Superior temporal gyrus (tissue), 1 donor: ENCODE measurements at regions not wholly inside any gene's neighbourhood (a gene's known extent, or its start where the extent isn't known, plus 50 kb on each side); places are given as distances from the start of the nearest gene placed in this dataset.

Source experiments
- DNase-seq: peaks from one replicate; pipeline ENCODE4 v3.0.0-alpha.2; 2016; ENCODE audit errors: extremely low spot score

- DNase-seq = no peak
Observed at GRCh38 chr3:124402791-124403190, 327.5 kb upstream of the UMPS start.

GRCh38 chr3:124404621-124405020, 325.6 kb upstream of the UMPS start:
- no peak for DNase-seq

GRCh38 chr3:124407260-124407659, 323.0 kb upstream of the UMPS start:
- no peak for DNase-seq

DNA sequence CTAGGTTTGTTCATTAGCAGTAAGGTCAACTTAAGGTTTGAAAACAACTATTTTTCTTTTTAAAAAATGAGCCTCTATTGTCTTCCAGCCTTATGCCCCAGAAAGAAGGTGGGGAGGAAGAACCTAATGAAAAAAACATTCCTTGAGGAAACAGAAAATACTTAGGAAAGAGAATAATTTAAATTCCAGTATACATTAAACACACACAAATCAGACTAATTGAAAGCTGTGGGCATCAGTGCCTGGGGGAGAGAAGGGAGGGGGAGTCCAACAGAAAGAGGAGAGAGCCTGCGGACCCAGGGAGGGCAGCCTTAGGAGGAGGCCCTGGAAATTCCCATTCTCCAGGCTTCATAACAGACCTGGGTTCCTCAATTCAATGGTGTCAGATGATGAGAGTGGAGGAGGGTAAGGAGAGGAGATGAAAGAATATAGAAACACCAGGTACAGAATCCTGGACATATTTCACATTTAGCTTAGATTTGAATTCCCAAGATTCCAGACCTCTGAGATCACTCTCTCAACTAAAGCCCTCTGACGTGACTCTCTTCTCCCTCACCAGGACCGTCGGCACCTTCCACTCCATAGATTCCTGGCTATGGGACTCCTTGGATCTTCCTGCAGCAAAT, 320.5 kb upstream of the UMPS start:
- DNase-seq = no peak

- DNase-seq = no peak
Observed at GRCh38 chr3:124410471-124410870, 319.8 kb upstream of the UMPS start.

GRCh38 chr3:124411728-124412127, 318.5 kb upstream of the UMPS start:
- DNase-seq = no peak

DNA sequence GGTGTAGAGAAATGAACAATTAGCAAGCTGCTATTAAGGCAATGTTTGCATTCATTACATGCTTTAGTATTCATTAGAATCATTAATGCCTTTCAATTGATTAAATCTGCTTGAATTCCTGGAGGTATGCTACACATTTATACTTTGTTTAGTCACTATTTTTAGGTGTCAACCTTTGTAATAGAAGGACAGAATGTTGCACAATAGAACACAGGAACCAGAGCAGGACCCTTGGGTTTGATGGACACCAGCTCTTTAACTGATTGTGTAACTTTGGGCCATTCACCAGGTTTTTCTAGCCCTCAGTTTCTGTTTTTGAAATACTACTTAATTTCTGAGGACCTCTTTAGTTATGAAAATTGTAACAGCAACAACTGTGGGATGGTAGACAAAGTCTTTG, 317.6 kb upstream of the UMPS start:
- DNase-seq = no peak

DNA sequence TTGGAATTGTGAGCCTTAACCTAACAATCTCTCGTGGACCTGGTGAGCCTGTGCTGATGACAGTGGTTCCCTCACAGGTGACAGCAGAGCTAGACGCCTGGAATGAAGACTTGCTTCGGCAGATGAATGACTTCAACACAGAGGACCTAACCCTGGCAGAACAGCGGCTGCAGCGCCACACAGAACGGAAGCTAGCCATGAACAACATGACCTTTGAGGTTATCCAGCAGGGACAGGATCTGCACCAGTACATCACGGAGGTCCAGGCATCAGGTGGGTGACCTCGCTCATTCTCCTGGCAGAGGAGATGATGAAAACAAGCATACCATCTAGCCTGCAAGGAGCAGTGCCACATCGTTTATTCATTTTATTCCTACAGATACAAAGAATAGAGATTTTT, 316.9 kb upstream of the UMPS start:
- DNase-seq = no peak

GRCh38 chr3:124413989-124414598, 316.2 kb upstream of the UMPS start:
- no peak for DNase-seq

GRCh38 chr3:124415446-124415960, 314.7 kb upstream of the UMPS start:
- no peak for DNase-seq

GRCh38 chr3:124419303-124419702, 310.9 kb upstream of the UMPS start:
- no peak for DNase-seq

- DNase-seq = peak; percentile 78
Observed at GRCh38 chr3:124420392-124420791, 309.9 kb upstream of the UMPS start.

DNA sequence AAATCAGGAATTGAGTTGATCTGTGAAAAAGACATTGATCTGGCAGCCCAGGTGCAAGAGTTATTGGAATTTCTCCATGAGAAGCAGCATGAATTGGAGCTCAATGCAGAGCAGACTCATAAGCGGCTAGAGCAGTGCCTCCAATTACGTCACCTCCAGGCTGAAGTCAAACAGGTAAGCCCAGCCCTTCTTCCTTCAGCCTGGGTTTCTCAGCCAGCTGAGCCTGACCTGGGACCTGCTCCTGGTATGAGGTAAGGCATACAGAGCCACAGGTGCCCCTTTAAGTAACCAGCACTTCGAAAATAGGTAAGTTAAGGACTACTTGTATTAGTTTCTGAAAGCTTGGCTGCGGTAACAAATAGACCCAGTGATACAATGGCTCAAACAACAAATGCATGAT, 307.4 kb upstream of the UMPS start:
- DNase-seq = no peak

- no peak for DNase-seq
Observed at GRCh38 chr3:124424396-124424795, 305.9 kb upstream of the UMPS start.

- DNase-seq = no peak
Observed at GRCh38 chr3:124425972-124426371, 304.3 kb upstream of the UMPS start.

DNA sequence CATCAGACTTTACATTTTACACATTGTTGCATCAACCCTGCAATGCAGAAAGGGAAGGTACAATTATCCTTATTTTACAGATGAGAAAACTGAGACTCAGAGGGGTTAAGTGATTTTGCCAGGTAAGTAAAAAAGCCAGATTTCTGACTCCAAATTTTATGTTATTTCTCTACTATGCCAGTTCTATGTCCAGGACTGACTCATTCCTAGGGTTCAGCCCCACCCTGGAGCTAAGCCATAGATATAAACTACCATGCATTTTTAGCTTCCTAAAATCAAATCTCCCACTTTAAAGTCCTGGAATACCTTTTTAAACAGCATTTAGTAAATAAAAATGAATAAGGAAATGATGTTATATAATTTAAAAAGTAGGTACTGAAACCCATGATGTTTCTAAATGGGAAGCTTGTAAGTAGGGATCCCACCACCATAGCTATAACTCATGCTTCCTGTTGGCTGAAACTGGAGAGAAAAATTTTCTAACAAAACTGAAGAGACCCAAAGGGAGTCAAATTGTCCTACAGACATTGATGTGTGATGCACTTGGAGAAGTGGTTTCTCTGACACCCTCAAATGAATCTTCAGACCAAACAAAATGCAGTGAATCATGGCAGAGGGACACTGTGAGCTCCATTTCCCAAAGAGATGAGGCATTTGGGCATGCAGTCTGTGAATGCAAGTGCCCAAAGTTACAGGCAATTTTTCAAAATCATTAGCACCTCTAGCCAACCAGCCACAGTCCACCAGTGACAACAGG, 301.7 kb upstream of the UMPS start:
- DNase-seq = no peak

DNA sequence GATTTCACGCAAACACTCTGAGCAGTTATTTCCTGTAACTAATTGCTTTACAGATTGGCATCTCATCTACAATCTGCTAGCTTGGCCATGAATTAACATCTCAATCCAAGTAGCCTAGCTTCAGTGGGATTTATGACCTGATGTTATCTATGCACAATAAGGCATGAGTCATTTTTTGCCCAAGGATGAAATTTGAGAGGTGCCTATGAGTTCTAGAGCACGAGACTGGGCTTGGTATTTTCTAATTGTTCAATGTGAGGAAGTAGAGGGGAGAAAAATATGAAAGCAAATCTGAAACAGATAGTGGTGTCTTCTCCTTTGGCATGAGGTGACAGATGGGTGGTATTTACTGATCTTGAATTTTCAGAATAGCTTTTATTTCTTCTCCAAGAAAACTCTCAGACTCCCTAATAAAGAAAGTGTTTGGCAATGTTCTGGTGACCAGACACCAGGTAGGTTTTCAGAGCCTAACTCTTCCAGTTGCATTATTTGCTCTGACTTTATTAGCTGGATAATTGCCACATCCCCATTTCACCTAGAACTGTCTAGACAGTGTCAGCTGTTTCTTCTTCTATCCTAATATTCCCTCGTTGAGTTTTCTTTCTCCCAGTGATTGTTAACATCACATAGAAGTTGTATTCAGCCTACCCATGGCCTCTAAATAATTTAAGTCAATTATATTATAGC, 301.0 kb upstream of the UMPS start:
- DNase-seq = no peak

DNA sequence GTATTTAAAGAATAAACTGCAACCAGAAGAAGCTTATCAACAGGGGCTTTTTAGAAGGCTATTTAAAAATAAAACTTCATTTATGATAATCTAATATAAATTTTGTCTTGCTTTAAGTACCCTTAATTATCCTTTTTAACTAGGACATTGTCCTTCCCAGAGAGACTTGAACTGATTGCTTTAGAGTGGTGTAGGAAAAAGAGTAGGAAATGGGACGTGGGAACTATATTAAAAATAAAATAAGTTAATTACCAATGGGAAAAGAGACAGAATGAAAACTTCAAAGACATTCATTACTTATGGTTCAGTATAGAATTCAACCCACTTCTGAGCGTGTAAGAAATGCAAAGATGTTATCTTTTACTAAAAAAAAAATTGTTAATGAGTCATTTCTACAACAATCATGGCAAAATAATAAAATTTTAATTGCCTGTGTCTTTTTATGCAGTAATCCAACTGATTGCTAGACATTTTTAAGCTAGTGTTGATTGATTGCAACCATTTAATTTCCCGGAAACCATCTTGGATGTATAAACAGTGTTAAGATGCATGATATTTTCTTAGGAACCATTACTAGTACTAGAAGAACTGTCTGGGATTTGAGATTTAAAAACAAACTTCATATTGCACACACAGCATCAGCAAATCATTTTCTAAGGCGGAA, 298.8 kb upstream of the UMPS start:
- no peak for DNase-seq

- DNase-seq = no peak
Observed at GRCh38 chr3:124434176-124434575, 296.1 kb upstream of the UMPS start.

DNA sequence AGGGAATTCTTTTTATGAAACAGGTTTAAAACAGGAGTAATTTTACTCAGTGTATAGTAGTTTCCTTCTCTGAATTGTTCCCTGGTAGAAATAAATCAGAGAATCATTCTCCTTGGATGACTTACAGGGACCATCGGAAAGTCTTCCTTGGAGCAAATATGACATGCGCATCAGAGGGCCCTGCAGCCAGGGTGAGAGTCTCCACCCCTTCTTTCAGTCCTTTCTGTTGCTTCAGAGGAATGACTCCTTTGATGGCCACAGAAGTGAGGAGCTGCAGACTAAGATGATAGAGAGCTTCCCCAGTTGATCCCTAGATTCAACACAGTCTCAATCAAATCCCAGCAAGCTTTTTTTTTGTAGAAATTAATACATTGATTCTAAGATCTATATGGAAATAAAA, 294.8 kb upstream of the UMPS start:
- no peak for DNase-seq

- no peak for DNase-seq
Observed at GRCh38 chr3:124438813-124439212, 291.4 kb upstream of the UMPS start.

GRCh38 chr3:124439603-124440002, 290.6 kb upstream of the UMPS start:
- DNase-seq = no peak
